ENCODE measurements at regions not wholly inside any gene's neighbourhood (a gene's known extent, or its start where the extent isn't known, plus 50 kb on each side); places are given as distances from the start of the nearest gene placed in this dataset.

- no peak for TF ChIP-seq CTCF (IDR thresholded peaks at IDR 0.05)
- ATAC-seq = no peak
- no peak for DNase-seq
- no peak for FAIRE-seq
- Histone ChIP-seq H3K4me1 (no peaks in the 10 kb centered on the region), H3K27me3 (no peaks in the 10 kb centered on the region), H3K9me3 (no peaks in the 10 kb centered on the region), H3K36me3 (no peaks in the 10 kb centered on the region), H3K4me3 (no peak overlapping the region), H3K27ac (no peak overlapping the region)
- intact Hi-C loops (cut with DNase I) = no loop called here
Observed at GRCh38 chr20:12375967-12376366, 458.3 kb downstream of the BTBD3 start.

- Histone ChIP-seq H3K4me1 (no peaks in the 10 kb centered on the region), H3K4me3 (no peak overlapping the region), H3K36me3 (no peaks in the 10 kb centered on the region), H3K9me3 (no peaks in the 10 kb centered on the region), H3K27me3 (no peaks in the 10 kb centered on the region), H3K27ac (no peak overlapping the region)
- intact Hi-C loops (cut with DNase I) = no loop called here
- no peak for ATAC-seq
- no peak for DNase-seq
- no peak for FAIRE-seq
- no peak for TF ChIP-seq CTCF (IDR thresholded peaks at IDR 0.05)
- WGBS, 2 donors = 72 to 77% methylated on average over 1 of the region's 1 CpG
Observed at GRCh38 chr20:12383821-12384220, 466.1 kb downstream of the BTBD3 start.

GRCh38 chr20:12386821-12387220 is 469.1 kb downstream of the BTBD3 start:
- Histone ChIP-seq H3K9me3 (no peaks in the 10 kb centered on the region), H3K27me3 (no peaks in the 10 kb centered on the region), H3K27ac (no peak overlapping the region), H3K4me3 (no peak overlapping the region), H3K4me1 (no peaks in the 10 kb centered on the region), H3K36me3 (no peaks in the 10 kb centered on the region)
- no peak for DNase-seq
- FAIRE-seq = no peak
- TF ChIP-seq CTCF (IDR thresholded peaks at IDR 0.05) = no peak
- intact Hi-C loops (cut with DNase I) = no loop called here
- no peak for ATAC-seq
- 68 to 70% methylated on average over 3 of the region's 3 CpGs for WGBS, 2 donors

GRCh38 chr20:12391099-12391498 is 473.4 kb downstream of the BTBD3 start:
- Histone ChIP-seq H3K36me3 (no peaks in the 10 kb centered on the region), H3K27me3 (no peaks in the 10 kb centered on the region), H3K4me1 (no peaks in the 10 kb centered on the region), H3K4me3 (no peak overlapping the region), H3K9me3 (no peaks in the 10 kb centered on the region), H3K27ac (no peak overlapping the region)
- no peak for TF ChIP-seq CTCF (IDR thresholded peaks at IDR 0.05)
- no peak for ATAC-seq
- no peak for DNase-seq
- intact Hi-C loops (cut with DNase I) = no loop called here
- no peak for FAIRE-seq
- 89 to 91% methylated on average over 1 of the region's 1 CpG for WGBS, 2 donors

- intact Hi-C loops (cut with DNase I) = no loop called here
- Histone ChIP-seq H3K27ac (no peak overlapping the region), H3K4me1 (no peaks in the 10 kb centered on the region), H3K4me3 (no peak overlapping the region), H3K9me3 (no peaks in the 10 kb centered on the region), H3K27me3 (no peaks in the 10 kb centered on the region), H3K36me3 (no peaks in the 10 kb centered on the region)
- FAIRE-seq (no peak), ATAC-seq (peak in 2 of 4 donors; percentile 36 to 57), DNase-seq (peak in 2 of 6 donors; percentile 11 to 17)
- TF ChIP-seq CTCF (IDR thresholded peaks at IDR 0.05) = no peak
- 29 to 39% methylated on average over 4 of the region's 4 CpGs for WGBS, 2 donors
Observed at GRCh38 chr20:12394786-12395185, 477.1 kb downstream of the BTBD3 start.
